GM18511 (cell line): ENCODE measurements at regions not wholly inside any gene's neighbourhood (a gene's known extent, or its start where the extent isn't known, plus 50 kb on each side); places are given as distances from the start of the nearest gene placed in this dataset.

ENCODE experiments used
- ATAC-seq: cut with Tn5 transposase; IDR thresholded peaks from one replicate; pipeline ENCODE4 v1.9.1; 2021; ENCODE audit warnings: mild to moderate bottlenecking, moderate library complexity; ENCODE audit not compliant: unreplicated experiment

- no peak for ATAC-seq
These were observed 50.8 kb upstream of the KLHL13 start for GRCh38 chrX:118167361-118167760.

GRCh38 chrX:118171356-118171755, 54.7 kb upstream of the KLHL13 start:
- ATAC-seq, result no peak

DNA sequence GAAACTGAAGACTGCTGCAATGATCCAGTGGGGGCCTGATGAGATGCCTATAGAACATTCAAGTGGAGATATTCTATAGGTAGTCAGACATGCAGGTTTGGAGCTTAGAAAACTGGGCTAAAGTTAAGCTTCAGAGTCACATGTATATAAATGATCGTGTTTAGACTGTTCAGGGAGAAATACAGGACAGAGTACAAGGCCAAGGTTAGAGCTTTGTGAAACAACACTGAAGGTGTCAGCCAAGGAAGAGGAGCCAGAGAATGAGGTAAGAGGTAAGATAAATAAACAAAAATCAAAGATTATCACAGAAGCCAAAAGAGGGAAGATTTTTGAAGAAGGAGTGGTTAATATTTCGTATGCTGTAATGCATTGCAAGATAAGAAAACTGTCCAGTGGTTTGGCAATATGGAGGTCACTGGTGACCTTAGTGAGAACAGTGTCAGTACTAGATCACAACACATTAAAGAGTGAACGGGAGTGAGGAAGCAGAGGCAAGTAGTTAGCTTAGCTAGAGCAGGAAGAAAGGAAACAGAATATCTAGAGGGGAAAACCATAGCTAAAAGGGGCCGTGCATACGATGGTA, 58.0 kb upstream of the KLHL13 start:
- no peak for ATAC-seq

DNA sequence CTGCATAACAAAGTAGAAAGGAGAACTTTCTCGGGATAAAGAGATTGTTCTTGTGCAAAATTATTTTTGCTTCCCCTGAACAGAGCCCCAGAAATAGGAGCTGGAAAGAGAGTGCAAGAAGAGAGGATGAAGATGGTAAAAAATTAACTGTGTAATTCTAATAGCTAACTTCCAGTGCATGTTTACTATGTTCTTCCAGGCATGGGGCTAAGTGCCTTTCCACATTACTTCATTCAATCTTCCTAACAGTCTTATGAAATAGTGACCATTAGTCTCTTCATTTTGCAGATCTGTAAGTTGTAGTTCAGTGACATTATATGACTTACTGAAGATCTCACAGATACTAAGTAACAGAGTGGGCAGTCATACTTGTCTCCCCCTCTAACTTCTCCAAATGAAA, 61.1 kb upstream of the KLHL13 start:
- no peak for ATAC-seq

DNA sequence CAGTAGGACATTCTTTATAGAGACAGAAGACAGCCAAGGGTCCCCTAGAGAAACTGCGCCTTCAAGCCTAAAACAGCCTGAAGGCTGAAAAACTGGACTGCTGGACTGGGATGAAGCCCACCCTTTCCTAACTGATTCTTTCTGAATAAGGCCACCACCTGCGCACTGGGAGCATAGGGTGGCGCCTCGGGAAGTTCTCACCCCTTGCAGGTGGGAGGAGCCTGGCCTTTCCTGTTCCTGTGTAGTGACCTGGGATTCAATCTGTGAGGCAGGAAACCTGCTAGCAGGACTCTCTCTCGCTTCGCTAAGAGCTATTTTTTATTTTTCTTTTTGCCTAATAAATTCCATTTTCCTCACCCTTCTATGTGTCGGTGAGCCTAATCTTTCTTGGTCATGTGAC, 61.8 kb upstream of the KLHL13 start:
- no peak for ATAC-seq

- ATAC-seq, result no peak
These were observed 62.6 kb upstream of the KLHL13 start for GRCh38 chrX:118179161-118179560.

GRCh38 chrX:118179718-118180117, 63.1 kb upstream of the KLHL13 start:
- no peak for ATAC-seq

DNA sequence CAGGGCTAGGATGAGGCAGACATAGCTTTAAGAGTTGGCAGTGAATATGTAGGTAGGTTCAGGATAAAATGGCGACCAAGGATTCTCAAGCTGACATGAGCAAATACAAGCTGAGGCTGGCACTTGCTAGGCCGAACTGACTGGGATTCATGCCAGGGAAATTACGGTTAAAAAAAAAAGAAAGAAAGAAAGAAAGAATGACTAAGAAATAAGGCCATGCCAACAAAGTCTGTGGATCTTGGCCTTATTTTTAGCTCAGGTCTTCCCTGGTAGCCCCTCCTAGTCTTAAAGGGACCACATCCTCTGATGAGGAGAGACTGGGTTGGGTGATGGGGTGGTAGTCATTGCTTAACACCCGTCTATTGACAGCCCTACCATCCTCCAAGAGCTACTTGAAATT, 64.4 kb upstream of the KLHL13 start:
- no peak for ATAC-seq

DNA sequence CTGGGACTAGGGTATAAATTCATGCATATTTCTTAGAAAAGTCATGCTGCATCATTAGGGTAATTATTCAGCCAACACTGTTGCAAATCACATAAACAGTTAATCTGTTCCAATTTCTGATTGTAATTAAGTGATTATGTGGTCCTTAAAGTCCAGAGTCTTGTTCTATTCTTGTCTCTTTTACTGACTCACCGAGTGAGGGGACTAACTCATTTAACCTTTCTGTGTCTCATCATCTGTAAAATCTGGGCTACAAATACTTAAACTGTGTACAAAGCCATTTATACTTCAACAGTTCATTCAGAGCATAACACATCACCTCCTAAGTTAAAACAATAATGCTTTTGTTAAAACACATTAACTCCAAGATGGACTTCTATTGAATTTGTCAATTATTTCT, 65.4 kb upstream of the KLHL13 start:
- no peak for ATAC-seq

GRCh38 chrX:118182681-118183080, 66.1 kb upstream of the KLHL13 start:
- no peak for ATAC-seq

GRCh38 chrX:118183606-118184005, 67.0 kb upstream of the KLHL13 start:
- ATAC-seq, result no peak

GRCh38 chrX:118187100-118187499, 70.5 kb upstream of the KLHL13 start:
- no peak for ATAC-seq

- no peak for ATAC-seq
These were observed 72.4 kb upstream of the KLHL13 start for GRCh38 chrX:118189000-118189399.

GRCh38 chrX:118189628-118190027, 73.0 kb upstream of the KLHL13 start:
- no peak for ATAC-seq

- no peak for ATAC-seq
These were observed 81.1 kb upstream of the KLHL13 start for GRCh38 chrX:118197730-118198129.

DNA sequence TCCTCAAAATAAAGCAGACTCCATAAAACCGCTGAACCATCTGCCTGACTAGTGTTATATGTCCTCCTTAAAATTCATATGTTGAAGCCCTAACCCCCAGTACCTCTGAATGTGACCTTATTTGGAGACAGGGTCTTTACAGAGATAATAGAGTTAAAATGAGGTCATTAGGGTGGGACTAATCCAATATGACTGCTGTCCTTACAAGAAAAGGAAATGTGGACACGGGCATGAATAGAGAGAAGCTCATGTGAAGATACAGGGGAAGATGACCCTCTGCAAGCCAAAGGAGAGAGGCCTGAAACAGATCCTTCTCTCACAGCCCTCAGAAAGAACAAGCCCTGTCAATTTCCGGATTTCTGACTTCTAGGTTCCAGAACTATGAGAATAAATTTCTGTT, 82.0 kb upstream of the KLHL13 start:
- ATAC-seq, result no peak

DNA sequence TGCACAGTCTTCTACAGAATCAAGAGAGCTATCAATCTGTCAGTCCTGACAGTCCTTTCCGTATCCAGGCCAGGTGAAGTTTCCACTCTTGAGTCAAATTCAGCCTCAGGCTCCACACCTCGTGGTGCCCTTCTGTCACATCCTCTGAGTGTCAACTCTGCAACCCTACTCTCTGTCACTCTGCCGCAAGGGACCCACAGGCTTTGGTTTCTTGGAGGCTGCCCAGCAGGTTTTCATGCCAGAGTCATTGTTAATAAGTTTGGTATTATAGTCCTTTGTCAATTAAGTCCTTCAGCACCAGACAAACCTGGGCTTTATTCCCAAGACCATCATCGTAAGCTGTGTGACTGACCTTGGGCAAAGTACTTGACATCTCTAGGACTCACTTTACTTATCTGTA, 83.4 kb upstream of the KLHL13 start:
- no peak for ATAC-seq

GRCh38 chrX:118205421-118206395, 89.1 kb upstream of the KLHL13 start:
- no peak for ATAC-seq

GRCh38 chrX:118207831-118208453, 91.3 kb upstream of the KLHL13 start:
- ATAC-seq, result no peak

DNA sequence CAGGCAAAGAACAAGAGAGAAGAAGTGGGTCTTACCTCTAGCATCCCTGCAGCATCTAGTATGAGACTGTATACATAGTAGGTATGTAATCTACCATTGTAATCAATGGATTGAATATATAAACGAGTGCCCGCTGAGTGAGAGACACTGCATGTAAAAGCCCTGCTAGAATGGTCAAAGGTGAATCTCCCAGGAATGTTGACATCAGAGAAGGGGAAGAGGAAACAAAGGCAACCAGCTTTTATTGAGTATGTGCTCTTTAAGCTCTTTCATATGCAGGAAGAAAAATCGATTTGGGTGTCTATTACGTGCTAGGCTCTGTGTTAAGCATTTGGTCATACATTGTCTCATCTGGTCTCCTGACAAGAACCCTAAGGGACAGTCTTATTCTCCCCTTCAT, 91.9 kb upstream of the KLHL13 start:
- ATAC-seq, result no peak

GRCh38 chrX:118211891-118212816, 95.5 kb upstream of the KLHL13 start:
- peak; percentile 64 for ATAC-seq
